Keratinocyte (primary cell): ENCODE measurements at regions not wholly inside any gene's neighbourhood (a gene's known extent, or its start where the extent isn't known, plus 50 kb on each side); places are given as distances from the start of the nearest gene placed in this dataset.

ENCODE experiments used
- EZH2 ChIP-seq: IDR thresholded peaks from one replicate; pipeline ENCODE4 v1.6.1; 2012; ENCODE audit warnings: inconsistent platforms, mild to moderate bottlenecking, low read length, moderate library complexity
- TF ChIP-seq, protein P1 (sequence below), 3 experiments: IDR thresholded peaks in 1 of 3; conservative IDR thresholded peaks in 1 of 3; optimal IDR thresholded peaks in 1 of 3; 2 replicates in 2 of 3; 3 replicates in 1 of 3; pipeline versions ENCODE3 to v1.5.1; 2011; ENCODE audit warnings: low read length in 3 of 3, mild to moderate bottlenecking in 3 of 3, moderate library complexity in 2 of 3, control low read depth in 1 of 3, inconsistent platforms in 1 of 3; ENCODE audit not compliant: insufficient read depth in 2 of 3; ENCODE audit errors: extremely low read depth in 1 of 3

DNA sequence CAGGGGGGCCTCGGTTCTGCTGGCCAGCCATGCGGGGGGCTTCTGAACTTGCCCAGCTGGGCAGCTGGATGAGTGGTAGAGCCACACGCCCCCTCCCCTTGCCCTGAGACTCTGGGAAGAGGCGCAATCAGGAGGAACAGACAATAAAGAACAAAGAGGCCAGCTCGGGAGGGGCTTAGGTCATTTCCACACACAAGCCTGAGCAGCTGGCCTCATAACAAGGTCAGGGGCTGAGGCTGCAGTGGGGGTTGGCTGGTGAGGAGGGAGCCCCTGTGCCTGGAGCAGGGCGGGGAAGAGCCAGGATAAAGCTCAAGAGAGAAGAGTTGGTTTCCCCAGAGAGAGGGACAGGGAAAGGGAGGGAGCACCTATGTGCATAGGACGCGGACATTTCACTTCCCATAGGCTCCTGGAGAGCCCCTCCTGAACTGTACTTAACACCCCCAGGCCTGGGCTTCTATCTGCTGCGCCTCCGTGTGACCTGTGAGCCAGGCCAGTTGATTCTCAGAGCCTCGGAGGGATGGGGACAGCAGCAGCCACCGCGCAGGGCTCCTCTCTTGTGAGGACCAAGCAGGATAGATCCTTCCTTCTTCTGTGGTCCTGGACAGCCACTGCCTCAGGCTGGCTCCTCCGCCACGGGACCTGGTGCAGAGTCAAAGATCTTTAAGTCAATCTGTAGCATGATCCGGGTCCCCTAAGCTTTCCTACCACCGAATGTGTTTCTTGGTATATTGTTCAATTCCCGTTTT, 75.3 kb upstream of the GGTA1 start:
- TF ChIP-seq, protein P1, sequence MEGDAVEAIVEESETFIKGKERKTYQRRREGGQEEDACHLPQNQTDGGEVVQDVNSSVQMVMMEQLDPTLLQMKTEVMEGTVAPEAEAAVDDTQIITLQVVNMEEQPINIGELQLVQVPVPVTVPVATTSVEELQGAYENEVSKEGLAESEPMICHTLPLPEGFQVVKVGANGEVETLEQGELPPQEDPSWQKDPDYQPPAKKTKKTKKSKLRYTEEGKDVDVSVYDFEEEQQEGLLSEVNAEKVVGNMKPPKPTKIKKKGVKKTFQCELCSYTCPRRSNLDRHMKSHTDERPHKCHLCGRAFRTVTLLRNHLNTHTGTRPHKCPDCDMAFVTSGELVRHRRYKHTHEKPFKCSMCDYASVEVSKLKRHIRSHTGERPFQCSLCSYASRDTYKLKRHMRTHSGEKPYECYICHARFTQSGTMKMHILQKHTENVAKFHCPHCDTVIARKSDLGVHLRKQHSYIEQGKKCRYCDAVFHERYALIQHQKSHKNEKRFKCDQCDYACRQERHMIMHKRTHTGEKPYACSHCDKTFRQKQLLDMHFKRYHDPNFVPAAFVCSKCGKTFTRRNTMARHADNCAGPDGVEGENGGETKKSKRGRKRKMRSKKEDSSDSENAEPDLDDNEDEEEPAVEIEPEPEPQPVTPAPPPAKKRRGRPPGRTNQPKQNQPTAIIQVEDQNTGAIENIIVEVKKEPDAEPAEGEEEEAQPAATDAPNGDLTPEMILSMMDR (optimal IDR thresholded peaks at IDR 0.05 in 1 of 3, IDR thresholded peaks at IDR 0.05 in 1 of 3, conservative IDR thresholded peaks at IDR 0.05 in 1 of 3; ENCODE audit: extremely low read depth in 1 of 3, insufficient read depth in 2 of 3, low read length in 3 of 3) = no peak
- TF ChIP-seq EZH2 = no peak
